HG03565 (cell line): ENCODE measurements at regions not wholly inside any gene's neighbourhood (a gene's known extent, or its start where the extent isn't known, plus 50 kb on each side); places are given as distances from the start of the nearest gene placed in this dataset.

Experiments used
- ATAC-seq: cut with Tn5 transposase; IDR thresholded peaks from one replicate; pipeline ENCODE4 v1.9.1; 2021; ENCODE audit warnings: mild to moderate bottlenecking, moderate library complexity; ENCODE audit not compliant: unreplicated experiment

DNA sequence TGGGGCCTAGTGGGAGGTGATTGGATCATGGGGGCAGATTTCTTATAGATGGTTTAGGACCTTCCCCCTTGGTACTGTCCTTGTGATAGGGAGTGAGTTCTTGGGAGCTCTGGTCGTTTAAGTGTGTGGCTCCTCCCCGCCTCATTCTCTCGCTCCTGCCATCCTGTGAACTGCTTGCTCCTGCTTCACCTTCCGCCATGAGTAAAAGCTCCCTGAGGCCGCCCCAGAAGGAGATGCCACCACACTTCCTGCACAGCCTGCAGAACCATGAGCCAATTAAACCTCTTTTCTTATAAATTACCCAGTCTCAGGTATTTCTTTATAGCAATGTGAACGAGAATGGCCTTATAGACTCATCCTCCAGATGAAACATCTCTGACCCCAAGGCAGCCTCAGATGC is 101.5 kb downstream of the KCNF1 start:
- no peak for ATAC-seq

DNA sequence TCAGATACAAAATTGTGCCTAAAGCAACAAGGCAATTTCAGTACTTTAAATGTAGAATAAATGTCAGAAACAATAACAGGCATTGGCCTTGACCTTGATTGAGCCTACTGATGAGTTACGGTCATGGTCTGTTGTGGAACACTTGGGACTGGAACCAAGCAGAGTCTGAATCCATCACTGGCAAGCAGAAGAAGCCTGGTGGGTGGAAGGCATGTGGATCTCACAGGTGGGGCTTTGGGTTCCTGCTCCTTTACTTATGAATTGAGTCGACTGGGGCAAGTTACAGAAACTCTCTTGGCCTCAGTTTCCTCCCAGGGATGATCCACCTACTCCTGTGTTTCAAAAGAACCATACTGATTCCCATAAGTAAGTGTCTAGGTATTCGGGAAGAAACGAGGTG is 102.3 kb downstream of the KCNF1 start:
- no peak for ATAC-seq

DNA sequence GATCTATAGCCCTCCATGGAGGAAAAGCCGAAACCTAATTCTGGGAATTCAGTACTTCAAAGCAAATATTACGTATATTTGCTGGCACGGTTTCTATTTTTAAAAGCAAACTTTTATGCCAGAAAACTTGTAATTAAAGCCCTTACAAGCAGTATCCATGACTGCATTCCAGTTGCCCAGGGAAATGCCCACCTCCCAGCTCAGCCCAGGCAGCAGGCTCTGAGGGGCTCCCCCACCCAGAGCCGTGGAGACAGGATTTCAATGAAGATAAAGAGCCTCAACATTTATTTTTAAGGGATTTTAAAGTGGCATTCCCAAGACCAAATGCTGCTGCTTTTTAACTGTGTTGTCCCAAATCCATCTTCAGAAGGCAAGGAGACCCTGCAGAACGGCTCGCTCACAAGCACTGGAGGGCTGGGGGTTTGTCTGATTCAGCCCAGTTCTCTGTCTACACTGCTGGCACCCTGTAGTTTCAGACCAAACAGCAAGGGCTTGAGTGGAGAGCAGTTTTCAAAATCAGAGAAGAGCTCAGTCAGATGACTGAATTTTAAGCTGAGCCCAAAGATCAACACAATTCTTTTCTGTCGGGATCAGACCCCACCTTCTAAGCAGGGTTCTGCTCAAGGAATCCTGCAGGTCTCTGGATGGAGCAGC is 105.1 kb downstream of the KCNF1 start:
- ATAC-seq, result no peak

DNA sequence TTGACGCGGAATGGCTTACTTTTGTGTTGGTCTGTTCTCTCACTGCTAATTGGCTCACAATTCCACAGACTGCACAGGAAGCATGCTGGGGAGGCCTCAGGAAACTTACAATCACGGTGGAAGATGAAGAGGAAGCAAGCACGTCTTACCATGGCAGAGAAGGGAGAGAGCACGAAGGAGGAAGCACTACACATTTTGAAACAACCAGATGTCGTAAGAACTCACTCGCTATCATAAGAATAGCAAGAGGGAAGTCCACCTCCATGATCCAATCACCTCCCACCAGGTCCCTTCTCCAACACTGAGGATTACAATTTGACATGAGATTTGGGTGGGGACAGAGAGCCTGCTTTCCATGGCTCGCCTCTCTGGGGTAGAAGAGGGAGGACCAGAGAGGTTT is 106.2 kb downstream of the KCNF1 start:
- no peak for ATAC-seq

DNA sequence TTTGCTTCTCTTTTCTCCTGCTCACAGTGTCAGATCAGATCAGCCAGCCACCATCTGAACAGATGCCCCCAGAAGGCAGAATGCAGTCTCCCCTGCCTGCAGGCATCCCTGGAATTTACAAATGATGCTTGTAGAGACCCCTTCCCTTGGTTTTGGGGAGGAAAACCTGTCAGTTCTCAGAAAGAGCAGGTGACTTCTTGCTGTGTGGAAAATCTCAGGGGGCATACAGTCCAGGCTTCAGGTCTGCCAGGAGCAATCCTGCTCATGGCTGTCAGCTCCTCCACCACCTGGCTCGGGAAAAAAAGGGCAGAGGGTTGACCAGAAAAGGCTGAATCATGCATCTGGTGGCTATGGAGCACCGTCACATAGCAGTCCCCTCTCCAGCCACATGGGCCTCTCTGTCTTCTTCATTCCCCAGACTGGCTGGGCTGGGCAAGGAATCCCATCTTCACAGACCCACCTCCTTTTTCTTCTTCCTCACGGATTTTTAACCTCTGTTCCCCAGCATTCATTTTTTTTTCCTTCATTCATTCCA is 107.0 kb downstream of the KCNF1 start:
- ATAC-seq, result no peak

DNA sequence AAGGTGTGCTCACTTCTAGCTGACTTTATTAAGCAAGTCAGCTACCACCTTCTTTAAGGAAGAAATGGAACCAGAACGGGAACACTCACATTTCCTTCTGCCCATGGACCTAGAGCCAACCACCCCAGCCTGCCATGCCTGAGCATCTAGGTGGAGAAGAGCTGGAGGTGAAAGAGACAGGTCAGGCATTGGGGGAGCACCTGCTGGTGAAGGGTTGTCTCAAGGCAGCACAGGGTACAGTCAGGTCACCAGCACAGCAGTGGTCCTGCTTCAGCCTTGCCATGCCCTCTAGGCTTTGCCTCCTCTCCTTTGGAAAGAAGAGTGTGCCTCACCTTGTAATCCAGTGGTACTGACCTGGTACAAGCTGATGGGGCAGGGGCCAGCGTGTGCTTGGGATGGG is 107.9 kb downstream of the KCNF1 start:
- ATAC-seq, result no peak

DNA sequence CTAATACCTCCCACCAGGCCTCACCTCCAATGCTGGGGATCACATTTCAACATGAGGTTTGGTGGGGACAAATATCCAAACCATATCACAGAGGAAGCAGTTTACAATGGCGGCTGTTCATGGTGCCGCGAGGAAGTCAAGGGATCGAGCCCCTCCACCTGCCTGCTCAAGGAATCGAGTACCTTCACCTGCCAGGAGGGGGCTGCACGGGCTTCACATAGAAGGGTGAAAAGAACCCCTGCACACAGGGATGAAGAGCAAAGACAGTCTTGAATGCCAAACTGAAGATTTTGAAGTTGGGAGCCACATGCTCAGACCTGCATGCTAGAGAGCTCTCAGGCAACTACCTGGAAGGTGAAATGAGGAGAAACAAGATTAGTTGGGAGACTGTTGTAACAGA is 110.3 kb downstream of the KCNF1 start:
- ATAC-seq, result no peak

DNA sequence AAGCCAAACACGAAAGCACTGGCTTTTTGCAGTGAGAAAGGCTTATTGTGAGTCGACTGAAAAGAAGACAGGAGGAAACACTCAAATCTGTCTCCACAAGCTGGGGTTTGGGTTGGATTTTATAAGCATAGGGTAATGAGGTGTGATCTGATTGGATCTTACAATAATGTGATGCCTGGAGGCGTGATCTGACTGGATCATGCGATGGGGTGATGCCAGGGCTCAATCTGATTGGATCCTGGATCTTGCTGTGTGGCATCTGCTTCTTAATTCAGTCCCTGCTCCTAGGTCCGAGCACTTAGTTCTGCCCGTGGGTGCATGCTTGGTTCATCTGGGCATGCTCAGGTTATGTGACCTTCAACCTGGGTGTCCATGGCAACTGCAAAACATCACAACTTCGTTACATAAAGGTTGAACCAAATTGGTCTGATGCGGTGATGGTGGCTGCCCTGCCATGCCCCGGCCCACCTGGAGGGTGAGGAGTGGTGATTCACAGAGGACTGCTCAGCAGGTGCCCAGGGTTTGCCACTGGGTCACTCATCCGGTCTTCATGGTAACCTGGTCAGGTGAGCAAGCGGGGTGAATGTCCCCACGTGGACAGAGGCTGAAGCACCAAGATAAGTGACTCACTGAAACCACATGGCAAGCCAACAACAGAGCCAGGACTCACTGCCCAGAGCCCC is 111.0 kb downstream of the KCNF1 start:
- ATAC-seq, result no peak

DNA sequence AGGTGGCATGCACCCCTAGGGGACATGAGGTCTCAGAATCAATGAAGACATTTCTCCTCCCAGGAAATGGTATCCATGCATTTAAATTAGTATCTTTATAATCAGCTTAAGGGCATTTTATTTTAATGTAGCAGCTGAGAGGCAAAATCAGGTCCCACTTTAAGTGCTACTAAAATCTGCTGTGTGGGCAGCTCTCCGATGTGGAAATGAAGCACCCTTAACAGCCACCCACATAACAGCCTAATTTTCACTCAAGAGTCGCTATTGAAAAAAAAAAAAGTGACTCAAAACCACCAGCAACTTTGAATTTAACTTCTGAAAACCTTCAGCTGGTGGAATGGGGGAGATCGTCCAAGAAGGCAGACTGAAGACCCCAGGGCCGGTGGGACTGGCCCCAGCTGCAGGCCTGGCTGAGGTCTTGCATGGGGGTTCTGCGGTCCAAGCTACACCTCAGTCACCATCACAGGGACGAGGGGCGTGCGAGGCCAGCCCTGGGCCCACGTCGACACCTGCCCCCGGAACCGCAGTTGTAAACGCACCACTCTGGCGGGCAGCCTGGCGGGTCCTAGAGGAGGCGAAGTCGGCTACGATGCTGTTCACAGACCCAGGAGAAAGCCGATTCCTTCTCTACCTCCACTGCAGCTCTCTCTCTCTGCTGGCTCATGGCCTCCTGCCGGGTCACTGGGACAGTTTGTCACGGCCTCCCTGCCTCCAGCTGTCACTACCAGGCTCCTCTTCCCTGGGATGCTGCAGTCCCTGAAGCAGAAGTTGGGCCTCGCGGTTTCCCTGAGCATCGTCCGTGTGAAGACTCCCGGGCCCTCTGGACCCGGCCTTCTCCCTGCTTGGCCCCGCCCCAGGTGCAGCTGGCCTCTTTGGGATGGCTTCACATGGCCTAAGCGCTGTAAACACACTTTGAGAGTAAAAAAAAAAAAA is 111.9 kb downstream of the KCNF1 start:
- no peak for ATAC-seq

DNA sequence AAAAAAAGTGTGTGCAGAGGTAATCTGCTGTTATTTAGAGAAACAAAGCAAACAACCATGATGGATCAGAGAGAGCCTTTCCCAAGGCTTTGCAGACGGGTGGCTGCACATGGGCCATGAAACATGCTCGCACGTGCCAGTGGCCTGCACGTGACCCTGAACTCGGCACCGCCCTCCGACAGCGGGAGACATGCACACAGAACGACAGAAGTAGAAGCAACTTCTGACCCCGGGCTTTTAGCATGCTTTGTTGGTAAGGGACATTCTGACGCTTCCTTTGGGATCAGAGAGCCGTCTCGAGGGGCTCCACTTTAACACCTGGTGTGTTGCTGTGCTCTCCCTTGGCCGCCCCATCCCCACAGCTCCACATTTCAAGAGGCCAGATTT is 112.5 kb downstream of the KCNF1 start:
- ATAC-seq, result no peak

DNA sequence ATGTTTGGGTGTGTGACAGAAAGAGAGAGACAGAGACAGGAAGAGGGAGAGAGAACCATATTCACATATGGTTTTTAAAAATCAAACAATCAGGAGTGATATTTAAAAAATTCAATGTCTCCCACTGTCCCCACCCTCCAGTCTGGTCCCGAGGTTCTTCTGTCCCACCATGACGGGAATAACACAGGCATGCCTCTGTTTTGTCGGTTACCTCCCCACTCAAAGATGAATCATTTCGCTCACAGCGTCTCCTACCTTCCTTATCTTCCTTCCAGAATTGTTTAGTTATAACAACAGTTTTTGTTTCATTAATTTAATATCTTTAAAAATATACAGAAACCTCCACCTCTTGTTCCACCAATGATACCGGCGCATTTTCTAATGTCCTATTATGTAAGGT is 113.0 kb downstream of the KCNF1 start:
- no peak for ATAC-seq

DNA sequence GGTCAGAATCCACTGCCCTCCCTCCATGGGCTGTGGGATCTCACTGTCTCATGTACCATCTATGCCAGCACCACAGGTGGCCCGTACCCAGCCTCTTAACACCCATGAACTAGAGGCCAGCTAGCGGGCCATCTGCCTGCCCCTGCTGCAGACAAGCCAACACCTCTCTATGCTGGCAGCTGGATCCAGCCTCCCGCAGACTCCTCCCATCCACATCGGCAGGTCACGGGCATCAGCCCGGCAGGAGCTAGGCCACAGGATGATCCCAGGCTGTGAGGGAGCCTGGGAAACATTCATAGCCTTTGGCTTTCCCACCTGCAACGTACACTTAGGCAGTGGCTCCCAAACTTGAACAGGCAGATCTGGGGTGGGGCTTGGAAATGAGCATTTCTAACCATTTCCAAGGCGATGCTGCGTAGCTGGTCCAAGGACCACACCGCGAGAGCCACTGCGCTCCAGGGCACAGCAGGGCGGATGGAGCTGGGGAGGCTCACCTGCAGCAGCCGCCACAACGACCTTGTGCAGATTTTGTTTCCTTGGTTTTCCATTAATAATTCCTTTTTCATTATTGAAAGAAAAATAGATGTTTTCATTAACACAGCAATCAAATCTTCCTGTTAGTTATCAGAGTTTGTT is 114.7 kb downstream of the KCNF1 start:
- ATAC-seq, result no peak

DNA sequence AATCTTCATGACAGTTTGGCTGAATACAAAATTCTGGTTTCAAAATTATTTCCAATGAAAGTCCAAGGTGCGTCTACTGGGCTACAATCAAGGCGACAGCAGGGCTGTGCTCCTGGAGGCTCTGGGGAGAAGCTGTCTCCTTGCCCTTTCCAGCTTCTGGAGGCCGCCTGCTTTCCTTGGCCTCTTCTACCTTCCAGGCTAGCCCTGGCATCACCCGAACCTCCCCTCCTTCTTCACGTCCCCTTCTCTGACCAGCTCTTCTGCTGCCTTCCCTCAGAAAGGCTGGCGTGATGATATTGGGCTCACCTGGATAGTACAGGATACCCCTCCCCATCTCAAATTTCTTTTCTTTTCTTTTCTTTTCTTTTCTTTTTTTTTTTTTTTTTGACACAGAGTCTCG is 115.5 kb downstream of the KCNF1 start:
- ATAC-seq, result no peak

DNA sequence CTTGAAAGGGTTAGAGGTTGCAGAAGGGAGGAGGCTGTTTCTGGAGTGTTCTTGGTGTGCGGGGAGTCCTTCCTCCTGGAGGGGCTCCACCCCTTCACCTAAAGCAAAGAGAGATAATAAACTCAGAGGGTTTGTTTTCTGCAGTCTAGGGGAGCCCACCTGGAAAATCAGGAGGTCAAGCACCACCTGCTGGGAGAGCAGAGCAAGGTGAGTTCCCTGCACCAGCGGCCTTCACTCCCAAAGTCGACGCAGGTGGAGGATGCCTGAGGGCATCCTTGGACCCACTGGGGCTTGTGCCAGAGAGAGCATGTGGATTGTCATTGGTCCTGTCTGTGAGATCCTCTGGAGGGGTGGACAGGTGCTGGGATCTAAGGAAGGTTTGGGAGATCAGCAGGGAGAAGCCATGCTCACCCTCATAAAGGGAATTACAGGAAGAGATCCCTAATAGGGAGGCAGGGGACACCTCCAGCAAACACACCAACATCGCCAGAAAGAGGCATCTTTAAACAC is 116.7 kb downstream of the KCNF1 start:
- ATAC-seq, result no peak

DNA sequence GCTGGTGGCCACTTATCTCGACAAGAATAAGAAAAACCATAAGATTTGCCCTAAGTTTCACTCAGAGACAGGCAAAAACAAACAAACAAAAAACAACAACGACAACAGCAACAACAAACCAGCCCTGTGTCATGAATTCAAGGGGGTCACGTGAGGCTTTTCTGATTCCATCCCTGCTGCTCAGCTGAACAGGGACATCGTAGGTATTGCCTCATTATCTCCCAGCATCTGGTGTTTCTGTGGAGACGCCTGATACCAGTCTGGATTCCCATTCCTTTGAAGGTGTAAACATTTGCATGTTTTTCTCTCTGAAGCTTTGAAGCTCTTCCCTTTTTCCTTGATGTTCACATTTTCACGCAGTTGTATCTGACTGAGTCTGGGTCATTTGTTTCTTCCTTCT is 117.4 kb downstream of the KCNF1 start:
- no peak for ATAC-seq

DNA sequence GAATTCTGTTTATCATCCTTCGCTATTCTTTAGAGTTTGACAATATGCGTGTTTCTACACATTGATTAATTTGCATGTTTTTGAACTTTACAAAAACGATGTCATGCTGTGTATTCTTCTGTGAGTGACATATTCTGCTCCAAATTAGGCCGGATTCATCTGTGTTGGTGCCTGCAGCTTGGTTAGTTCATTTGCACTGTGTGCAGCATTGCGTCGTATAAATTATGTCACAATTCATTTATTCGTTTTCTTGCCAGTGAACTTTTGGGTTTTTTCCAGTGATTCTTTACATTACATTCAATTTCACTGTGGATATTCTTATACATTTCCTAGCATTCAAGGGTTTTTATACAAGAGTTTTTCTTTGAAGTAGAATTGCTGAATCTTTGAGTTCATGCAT is 118.3 kb downstream of the KCNF1 start:
- ATAC-seq, result no peak

DNA sequence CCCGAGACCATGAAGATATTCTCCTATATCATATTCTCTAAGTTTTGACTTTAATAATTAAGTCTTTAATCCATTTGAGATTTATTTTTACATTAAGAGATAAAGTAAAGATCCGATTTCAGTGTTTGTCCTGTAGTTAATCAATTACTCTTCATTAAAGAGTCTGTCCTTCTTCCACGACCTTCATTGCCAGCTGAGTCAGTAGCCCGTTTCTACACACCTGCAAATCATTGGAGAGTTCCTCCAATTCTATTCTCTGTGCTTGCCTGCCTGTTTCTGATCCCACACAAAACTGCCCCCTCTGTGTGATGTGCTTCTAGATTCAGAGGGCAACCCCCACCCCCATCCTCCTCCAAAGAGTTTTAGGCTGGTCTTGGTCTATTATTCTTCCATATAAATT is 119.2 kb downstream of the KCNF1 start:
- ATAC-seq, result no peak

DNA sequence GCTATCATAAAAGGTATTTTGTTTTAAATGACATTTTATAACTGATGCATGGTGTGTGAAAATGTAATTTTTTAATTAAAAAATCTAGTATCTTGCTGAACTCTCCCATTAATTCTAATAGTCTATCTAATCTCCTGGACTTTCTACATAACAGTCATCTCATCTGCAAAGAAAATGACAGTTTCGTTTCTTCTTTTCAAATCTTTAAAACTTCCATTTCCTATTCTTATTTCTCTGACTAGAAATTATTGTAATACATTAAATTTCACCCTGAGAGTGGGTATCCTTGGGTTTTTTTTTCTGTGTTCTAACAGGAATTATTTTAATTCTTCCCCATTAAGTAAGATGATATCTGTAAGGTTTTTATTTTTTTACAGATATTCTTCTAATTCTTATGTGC is 120.1 kb downstream of the KCNF1 start:
- ATAC-seq, result no peak

DNA sequence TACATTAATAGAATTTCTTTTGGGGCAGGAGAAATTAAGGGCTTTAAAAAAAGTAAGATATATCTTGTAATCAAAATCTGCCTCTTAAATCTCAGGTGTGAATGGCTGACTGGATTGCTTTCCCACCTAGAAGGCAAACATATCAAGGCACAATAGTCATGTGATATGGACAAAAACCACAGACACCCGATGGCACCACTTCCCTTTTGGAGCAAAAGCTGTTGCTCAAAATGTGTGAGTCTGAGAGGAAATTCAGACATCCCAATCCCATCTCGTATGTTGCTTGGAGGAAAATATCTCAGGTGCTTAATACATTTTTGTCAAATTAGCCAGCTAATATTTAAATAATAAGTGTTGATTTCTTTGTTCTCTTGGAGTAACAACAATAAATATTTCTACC is 120.7 kb downstream of the KCNF1 start:
- ATAC-seq, result no peak

DNA sequence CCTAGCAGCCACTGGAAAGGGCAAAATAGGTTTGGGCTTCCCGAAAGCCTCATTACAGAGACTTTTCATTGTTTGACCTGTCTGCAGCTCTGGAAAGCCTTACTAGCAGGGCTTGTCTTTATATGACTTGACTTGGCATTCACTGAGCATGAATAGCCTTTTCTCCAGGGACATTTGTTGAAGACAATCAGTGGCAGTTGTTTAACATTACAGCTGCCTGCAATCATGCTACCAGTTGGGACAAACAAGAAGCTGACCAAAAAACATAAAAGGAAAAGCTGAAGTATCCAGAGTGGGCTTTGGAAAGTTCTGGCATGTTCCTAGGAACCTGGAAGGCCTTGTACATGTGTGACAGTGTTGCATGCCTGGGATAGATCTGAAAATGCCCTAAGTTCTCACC is 121.4 kb downstream of the KCNF1 start:
- no peak for ATAC-seq

DNA sequence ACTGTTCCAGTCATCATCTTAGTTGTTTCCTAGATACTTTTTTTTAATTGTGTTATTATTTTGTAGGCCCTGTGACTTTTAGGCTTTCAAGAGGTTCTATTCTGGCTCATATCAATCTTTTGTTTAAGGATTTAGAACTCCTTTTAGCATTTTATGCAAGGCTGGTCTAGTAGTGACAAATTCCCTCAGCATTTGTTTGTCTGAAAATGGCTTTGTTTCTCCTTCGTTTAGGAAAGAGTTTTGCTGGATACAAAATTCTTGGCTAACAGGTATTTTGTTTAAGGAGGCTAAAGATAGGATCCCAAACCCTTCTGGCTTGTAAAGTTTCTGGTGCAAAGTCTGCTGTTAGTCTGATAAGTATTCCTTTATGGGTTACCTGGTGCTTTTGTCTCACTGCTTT is 116.6 kb upstream of the SLC66A3 start:
- ATAC-seq, result no peak
